Activated CD4-positive, alpha-beta T cell treated with anti-CD3 and anti-CD28 coated beads, Interleukin-2, amount 50 U/mL, for 16 hours (primary cell): ENCODE measurements at regions not wholly inside any gene's neighbourhood (a gene's known extent, or its start where the extent isn't known, plus 50 kb on each side); places are given as distances from the start of the nearest gene placed in this dataset.

ENCODE experiments used
- DNase-seq: peaks from one replicate; pipeline ENCODE4 v3.0.0-alpha.2; 2020

DNA sequence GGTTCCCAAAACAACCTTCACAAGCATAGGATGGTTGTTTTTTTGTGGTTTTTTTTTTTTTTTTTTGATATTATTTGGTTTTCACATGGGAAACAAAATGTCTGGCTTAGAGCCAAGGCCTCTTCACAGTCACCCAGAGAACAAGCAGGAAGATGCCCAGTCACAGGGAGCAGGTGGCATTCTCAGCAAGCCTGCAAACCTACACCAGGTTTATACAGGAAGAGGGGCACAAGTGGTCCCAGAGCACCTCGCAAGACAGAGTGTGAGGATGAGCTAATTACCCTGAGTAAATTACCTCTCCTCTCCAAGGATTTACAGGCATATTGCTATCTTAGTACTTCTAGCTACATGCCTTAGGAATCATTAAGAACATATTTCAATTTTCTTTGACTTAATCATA is 1375.6 kb downstream of the EFNB2 start:
- DNase-seq, result no peak

DNA sequence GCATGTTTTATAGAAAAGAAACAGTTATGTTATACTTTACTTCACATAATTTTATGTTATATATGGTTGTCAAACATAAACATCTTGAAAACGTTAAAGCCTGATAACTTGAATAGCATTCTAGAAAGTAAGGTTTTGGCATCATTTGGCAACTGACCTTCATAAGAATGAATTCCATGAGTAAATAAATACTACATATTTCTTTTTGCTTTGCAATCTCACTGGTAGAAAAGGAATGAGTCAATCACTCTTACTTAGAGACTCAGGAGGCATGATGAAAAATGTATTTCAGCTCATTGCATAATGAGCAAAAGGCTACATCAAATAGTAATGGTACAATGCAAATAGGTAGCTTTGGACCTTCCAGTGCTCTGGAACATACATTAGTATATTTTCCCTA is 1381.9 kb downstream of the EFNB2 start:
- DNase-seq, result no peak

DNA sequence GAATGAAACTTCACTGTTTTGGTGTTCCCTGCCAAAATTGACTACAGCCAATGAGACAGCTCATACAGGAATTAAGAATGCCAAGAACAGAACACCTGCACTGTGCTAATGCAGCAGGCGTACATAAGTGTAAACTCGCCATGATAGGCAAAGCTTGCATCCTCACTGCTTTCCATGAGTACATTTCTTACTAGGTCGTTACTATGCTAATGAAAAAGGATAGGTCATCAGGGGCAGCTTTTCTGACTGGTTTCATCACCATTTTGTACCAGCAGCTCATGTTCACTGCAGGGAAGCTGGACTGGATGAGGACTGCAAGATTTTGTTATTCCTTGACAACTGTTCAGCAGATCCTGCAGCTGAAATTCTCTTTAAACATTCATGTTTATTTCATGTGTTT is 1383.8 kb downstream of the EFNB2 start:
- DNase-seq, result no peak

DNA sequence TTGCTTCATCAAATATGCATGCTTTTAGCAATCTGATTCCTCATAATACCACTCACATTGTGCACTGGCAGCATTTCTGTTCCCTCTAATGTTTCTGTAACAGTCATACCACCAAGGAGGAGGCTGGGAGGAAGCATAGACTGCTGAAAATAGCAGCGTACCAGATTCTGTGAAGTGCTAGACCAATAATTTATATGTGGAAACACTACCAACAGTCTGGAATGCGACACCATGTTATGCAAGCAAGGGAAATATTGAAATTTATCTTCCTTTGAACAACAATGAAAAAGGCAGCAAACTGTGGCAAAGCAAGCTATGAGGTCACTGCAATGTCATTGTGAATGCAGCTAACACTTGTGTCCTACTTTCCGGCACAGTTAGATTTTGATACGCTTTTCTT is 1388.0 kb downstream of the EFNB2 start:
- DNase-seq, result no peak

DNA sequence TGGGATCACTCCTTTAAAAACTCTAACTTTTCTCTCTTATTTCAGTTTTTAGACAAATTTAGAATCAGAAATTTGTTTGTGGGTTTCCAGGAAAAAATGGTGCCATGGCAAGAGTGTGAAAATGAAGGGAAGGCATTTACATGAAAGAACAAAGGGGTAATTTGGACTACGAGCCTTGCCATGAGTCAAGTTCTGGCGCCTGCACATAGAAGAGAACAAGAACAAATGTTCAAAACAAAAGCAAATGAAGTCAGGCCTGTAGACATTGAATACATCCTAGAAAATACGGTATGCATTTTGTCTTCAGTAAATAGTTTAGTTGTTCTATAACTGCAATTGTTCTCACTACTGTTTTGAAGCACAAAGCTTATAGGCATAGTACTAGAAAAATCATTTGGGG is 1390.5 kb downstream of the EFNB2 start:
- DNase-seq, result no peak

DNA sequence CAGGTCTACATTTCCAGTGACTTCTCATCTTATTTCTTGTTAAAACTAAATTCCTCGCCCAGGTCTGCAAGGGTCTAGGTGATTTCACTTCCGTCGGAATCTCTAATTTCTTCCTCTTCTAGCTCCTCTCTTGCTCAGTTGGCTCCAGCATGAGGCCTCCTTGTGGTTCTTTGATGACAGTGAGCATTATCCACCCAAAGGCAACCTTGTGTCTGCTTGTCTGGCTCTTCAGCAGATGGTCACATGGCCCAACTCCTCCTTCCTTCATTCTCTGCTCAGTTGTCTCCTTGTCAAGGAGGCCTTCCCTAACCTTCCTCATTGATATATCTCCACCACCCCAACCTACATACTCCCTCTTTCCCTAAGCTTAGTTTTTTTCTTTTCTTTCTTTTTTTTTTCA is 1391.4 kb downstream of the EFNB2 start:
- no peak for DNase-seq

DNA sequence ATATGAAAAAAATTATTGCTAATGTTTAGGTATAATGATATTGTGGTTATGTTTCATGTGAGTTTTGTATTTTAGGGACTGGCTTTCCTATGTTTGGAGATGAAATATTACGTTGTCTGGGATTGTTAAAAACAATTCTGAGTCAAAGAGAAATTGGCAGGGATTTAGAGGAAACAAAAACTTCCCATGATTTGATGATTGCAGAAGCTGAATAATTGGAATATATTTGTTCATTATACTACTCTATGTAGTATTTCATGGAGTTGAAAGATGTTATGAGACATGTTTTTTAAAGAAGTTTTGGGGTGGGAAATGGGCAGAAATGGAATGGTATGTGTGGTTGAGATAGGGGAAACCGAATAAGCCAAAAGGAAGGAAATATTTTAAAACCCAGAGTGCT is 1392.9 kb downstream of the EFNB2 start:
- DNase-seq, result no peak

DNA sequence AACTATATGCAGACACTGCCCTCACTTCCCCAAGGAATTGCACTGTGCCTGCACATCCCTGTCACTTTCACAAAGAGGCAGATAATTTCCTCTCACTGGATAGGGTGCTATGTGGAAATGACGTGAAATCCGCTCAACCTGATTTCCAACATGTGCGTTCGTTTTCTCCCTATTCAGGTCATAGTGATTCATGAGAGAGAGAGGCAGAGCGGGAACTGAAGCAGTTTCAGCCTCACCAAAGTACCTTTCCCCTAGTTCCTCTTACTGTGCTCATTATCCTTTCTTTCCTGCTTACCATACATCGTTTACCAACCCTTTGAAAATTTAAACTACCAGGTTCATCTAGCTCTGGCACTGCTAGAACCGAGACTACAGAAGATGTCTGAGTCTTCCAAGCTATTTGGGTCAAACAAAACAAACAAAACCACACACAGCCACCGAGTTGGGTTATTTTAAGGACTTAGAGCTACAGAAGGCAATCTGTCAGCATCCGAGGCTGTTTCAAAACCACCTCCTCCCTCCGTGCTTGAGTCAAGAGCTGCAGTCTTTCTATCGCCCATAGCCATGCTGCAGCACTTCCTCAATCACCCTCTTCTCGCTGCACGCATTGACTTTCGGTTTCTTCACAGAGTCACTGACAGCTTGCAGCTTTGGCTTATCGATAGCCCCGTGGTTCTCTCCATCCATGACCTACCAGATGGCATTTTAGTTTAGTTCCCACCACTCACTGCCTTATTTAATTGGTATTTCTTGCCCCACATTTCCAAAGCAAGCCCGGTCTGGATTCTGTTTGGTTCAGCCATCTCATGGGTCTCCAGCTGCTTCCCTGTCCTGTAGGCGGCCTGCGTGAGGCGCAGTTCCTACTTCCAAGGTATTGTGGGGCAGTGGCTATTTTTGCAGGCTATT is 1395.8 kb downstream of the EFNB2 start:
- peak; percentile 74 for DNase-seq

DNA sequence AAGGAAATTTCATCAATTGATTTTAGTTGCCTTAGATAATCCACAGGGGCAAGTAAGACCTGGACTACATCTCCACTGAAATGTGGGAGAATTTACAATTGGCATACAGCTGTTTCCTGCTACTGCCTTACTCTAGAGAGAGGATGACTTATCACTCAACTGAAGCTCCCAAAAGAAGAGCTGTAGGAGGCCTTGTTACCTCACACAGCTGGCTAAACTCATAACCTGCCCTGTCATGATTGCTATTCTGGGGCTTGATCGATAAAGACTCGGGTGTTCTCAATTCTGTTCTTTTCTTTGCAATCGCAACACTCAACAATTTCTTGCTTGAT is 1396.4 kb downstream of the EFNB2 start:
- DNase-seq, result no peak

DNA sequence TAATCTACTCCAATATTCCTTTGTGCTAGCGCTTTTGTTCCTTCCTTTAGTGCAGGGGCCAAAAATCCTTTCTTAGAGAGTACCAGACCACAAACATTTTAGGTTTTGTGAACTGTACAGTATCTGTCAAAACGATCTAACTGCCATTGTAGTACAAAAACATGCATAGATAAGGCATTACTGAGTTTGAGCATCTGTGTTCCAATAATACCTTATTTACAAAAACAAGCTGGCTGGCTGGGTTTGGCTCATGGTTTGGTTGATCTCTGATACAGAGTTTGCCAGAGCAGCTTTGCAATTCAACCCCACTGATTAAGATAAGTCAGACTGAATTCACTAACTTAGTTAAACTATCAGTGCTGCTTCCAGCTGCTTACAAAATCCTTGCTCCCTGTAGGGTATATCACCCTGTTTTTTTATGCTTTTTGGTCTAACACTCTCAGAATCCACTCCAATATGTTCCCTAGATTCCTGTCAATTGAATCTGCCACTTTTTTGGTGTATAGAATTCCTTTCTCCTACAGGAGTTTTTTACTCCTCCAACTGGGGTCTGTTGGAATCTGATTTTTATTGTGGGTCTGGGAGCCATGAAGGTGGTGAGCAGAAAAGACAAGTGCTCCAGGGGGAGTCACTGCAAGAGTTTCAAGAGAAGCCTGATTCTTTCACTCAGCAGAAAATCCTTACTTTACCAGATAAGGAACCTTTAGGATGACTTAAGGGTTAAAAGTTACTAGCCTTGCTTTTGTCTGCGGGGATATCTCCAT is 1399.4 kb downstream of the EFNB2 start:
- no peak for DNase-seq

DNA sequence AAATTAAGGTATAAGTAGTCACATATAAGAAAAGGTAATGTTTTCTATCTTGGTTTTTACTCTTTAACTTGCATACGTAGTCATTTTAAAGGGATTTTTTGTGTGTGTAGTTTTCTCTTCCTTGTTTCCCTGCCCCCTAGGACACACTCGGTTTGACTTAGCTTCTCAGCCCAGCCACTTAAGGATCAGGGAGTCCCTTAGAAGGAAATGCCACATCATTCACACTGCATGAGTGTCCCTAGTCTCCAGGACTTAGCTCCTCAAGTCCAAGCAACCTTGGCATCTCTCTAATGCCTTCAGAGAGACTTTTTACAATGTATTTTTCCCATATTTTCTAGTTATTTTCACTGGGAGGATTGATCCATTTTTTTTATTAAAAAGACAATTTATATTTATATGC is 1407.7 kb downstream of the EFNB2 start:
- DNase-seq, result no peak

DNA sequence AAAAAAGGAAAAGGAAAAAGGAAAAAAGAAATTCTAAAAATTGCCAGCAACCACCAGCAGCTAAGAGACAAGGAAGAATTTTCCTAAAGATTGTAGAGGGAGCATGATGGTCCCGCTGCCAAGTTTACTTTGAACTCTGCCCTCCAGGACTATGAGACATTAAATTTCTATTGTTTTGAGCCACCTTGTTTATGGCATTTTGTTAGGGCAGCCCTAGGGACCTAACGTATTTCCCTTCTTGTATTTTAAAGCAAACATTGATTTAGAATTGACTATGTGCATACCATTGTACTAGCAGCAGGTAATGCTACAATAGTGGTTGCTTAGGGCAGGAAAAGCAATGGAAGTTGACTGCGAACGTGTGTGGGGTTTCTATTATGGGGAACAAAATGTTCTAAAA is 1414.2 kb downstream of the EFNB2 start:
- DNase-seq, result no peak

DNA sequence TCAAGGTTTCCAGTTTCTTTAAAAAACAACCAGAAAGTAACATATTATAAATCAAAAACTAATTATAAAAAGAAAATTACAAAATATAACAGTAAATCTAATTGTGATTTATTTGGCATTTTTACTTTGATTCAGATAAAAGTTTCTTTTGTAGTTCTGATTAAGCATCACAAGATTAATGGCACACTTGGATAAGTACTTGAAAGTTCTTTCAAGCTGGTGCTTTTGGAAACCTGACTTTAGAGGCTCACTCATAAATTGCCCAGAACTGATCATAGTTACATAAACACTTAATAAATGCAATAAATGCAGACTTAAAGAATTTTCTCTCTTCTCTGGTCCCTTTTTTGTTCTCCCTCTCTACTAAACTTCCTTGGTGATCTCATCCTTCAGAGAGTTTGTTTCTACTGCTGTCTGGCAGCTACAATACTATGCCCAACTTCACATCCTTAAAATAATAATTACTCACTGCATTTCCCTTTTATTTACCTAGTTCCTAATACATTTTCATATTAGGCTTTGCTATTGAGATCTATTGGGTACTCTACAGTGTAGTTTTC is 1417.0 kb downstream of the EFNB2 start:
- no peak for DNase-seq

DNA sequence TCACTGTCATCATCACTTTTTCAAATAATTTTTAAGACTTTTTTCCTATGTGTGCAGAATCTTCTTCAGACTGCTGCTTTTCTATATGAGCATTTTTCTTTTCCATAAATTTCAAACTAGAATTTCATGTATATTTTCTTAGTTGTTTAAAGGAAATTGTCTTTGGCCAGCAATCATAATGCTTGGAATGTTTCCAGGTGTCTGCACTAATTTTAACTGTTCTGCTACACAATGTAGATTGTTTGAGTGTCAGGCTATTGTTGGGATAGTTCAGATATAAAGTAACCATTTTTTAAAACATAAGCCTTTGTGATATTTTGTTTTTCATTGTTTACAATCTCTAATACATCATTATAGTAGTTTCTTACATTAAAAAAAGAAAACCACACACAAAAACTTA is 1418.5 kb downstream of the EFNB2 start:
- no peak for DNase-seq

DNA sequence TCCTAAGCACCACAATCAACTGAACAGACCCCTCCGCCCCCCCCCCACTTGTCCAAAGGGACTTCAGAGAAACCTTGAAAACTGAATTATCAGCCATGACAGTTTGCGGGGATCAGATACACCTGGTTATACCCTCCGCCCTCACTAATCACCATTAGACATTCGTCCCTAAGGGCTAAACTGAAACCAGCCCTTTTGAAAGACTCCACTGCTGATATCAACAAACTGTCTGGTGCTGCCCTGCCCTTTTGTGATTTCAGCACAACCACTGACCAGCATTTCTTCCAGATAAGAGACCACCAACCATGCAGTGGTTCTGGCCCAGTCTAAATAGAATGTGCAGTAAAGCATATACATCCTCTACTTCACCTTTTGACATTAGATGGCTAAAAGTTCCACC is 1422.9 kb downstream of the EFNB2 start:
- DNase-seq, result no peak

DNA sequence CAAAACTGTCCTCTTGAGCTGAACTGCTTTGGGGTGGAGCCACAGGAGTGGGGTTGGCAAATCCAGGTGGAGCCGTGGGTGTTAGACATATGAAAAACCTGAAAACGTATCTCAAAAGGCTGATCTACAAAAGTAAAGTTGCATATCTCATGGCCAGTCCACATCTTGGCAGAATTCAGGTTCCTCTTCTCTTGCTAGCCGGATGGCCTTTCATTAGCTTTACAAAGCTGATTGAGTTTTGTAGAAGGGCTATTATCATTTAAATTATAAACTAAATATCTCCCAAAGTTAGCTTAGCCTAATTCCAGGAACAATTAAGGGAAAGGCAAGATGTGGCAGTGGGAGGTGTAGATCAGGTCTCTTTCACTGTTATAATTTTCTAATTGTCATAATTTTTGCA is 1427.7 kb downstream of the EFNB2 start:
- no peak for DNase-seq

DNA sequence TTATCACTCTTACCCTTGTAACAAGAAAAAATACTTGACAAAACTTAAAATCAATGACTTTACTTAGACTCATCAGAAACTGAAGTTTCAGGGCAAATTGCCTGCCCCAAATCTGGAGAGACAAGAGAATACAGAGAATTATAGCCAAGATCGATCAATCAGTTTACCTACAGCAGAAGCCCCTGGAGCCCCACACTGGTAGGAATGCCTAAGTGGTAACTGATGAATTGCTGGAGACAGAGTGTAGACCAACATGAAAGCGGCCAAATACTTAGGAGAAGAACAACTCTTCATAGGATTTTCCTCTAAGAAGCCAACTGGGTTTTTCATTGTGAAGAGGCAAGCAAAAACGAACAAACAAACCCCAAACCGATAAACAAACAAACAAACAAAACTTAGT is 1430.0 kb downstream of the EFNB2 start:
- no peak for DNase-seq

DNA sequence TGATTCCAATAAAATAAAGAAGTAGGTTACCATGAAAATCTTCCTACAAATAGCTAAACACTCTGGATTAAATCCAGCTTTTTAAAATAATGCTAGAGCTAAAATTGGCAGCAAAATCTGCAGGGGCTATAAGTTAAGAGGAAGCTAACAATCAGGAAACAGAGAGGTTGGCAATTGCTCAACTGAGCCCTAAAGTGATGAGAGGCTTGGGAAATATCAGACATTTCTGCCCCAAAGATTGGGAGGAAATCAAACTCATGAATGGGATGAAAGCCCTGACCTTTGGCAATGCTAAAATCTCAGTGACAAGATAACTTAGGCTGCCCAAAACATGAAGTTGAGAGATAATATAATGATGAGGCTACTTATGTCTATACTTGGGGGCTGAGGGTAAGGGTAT is 1437.9 kb downstream of the EFNB2 start:
- no peak for DNase-seq

DNA sequence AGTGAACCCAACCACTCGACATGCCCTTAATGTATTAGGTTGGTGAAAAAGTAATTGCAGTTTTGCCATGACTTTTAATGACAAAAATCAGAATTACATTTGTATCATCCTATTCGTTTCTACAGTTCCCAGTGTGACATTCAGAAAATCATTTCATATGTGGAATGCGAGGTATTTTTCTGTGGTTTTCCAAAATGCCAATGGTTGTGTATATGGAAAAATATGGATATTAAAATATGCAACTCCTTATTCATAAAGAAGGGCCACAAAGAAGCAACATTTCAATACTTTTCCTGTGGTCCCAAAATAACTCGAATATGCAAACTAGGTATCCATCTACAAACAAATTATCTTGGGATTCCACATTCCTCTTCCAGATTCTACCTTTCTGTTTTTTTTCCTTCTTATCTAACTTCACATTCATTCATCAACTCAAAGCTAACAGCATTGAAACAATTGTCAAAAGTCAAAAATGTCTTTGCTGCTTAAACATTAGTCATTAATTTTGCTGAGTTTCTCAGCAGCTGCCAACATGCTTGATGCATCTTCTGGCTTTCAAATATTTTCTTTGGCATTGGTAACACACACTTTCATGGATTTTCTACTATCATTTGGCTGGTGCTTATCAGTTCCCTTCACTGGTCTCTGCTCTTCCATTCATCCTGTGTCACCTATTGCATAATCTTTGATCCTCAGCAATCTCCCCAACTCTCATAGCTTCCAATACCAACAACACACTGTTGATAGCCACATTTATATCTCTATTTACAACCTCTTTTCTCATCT is 1445.4 kb downstream of the EFNB2 start:
- DNase-seq, result no peak

DNA sequence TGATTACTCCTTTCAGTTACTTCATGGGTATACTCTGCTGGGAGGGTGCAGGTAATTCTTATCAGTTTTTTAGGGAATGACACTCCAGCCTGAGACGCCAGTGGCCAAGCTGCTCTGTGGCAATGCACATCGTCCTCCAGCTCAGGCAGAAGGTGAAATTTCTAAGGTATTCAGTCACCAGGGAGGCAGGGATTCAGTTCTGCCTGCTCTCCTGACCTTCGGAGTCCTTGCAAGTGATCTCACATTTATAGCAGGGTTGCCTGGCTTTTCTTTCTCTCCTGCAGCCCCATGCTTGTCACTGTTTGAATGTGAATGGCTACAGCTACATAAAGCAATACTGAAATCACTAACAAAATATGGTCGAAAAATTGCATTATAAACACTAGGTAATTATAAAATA is 1447.5 kb downstream of the EFNB2 start:
- no peak for DNase-seq

DNA sequence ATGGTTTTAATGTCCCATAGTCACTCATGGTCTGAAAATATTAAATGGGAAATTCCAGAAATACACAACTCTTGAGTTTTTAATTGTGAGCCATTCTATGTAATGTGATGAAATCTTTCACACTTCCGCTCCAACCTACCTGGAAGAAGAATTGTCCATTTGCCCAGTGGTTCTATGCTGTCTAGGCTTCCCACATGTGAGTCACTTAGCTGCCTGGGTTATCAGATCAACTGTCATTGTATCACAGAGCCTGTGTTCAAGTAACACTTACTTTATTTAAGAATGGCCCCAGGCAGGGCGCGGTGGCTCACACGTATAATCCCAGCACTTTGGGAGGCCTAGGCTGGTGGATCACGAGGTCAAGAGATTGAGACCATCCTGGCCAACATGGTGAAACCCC is 1450.5 kb downstream of the EFNB2 start:
- DNase-seq, result no peak

DNA sequence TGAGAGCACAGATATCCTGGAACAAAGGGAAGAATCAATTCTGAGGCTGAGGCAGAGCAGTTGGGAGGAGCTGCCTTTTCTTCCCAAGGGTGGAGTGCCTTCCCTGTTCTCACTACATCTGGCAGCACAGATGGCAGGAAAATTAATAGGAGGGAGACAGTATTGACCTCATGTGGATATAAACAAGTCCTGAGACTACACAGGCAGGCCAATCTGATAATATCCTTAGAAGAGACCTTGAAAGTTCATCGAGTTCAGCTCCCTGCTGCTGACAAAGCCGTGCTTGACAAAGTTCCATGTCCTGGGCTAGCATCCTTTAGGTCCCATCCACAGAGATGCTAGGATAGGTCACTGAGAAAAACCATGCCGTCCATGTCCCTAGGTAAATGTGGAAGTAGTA is 1451.5 kb downstream of the EFNB2 start:
- DNase-seq, result no peak

DNA sequence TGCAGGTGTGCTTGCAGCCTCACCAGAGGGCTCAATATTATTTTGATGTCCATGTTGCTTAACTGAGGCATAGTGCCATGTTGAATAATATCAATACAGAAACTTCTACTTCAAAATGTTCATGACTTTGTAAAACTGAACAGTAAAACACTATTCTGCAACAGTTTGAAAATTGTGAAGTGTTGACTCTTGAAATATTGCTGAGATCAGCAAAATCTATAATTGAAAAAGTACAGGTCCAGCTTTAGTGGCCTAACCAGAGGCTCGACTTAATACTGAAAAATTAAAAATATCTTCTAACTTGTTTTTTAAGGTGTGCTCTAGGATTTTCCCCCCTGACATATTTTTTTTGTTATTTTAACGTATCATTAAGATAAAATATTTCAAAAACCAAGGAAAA is 1460.7 kb downstream of the EFNB2 start:
- DNase-seq, result no peak
